ENCODE measurements at regions not wholly inside any gene's neighbourhood (a gene's known extent, or its start where the extent isn't known, plus 50 kb on each side); places are given as distances from the start of the nearest gene placed in this dataset.

GRCh38 chr2:58896638-58897037 is 655.5 kb upstream of the FANCL start:
- no peak overlapping the region for H3K4me3 ChIP-seq
- H3K36me3 ChIP-seq, result no peaks in the 10 kb centered on the region
- no peaks in the 10 kb centered on the region for H3K4me1 ChIP-seq
- no peak for TF ChIP-seq POLR2AphosphoS5 (IDR thresholded peaks at IDR 0.05)
- TF ChIP-seq, protein P1, sequence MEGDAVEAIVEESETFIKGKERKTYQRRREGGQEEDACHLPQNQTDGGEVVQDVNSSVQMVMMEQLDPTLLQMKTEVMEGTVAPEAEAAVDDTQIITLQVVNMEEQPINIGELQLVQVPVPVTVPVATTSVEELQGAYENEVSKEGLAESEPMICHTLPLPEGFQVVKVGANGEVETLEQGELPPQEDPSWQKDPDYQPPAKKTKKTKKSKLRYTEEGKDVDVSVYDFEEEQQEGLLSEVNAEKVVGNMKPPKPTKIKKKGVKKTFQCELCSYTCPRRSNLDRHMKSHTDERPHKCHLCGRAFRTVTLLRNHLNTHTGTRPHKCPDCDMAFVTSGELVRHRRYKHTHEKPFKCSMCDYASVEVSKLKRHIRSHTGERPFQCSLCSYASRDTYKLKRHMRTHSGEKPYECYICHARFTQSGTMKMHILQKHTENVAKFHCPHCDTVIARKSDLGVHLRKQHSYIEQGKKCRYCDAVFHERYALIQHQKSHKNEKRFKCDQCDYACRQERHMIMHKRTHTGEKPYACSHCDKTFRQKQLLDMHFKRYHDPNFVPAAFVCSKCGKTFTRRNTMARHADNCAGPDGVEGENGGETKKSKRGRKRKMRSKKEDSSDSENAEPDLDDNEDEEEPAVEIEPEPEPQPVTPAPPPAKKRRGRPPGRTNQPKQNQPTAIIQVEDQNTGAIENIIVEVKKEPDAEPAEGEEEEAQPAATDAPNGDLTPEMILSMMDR (IDR thresholded peaks at IDR 0.05), result no peak
- TF ChIP-seq POLR2A (IDR thresholded peaks at IDR 0.05), result no peak
- intact Hi-C loops (cut with DNase I; ENCODE audit: low total_unique reads), result no loop called here
- H3K27ac ChIP-seq, result no peak overlapping the region
- no peaks in the 10 kb centered on the region for H3K9me3 ChIP-seq
- no peaks in the 10 kb centered on the region for H3K27me3 ChIP-seq
- DNase-seq (ENCODE audit: low spot score in 2 of 2), result no peak

DNA sequence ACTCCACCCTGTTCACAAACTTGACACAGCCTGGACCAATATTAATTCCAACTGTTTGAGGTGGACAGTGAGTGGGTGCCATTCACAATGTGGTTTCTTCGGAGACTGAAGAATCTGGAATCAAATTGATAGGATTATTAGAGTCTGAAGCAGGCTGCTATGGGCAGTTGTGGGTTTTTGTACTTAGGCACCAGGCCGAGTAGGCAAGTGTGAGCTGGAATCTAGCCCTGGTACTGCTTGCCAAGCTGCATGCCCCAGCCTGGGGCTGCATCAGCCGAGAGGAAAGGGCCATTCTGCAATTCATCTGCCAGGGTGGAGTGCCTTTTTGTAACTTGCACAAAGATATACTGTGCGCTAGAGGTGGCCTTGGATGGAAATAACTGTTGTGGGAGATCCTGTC is 654.7 kb upstream of the FANCL start:
- peak in 1 of 2 donors; percentile 49 for DNase-seq (ENCODE audit: low spot score in 2 of 2)
- H3K4me3 ChIP-seq, result no peak overlapping the region
- TF ChIP-seq POLR2AphosphoS5 (IDR thresholded peaks at IDR 0.05), result no peak
- TF ChIP-seq POLR2A (IDR thresholded peaks at IDR 0.05), result no peak
- TF ChIP-seq, protein P1 (IDR thresholded peaks at IDR 0.05), result no peak
- intact Hi-C loops (cut with DNase I; ENCODE audit: low total_unique reads), result no loop called here
- H3K36me3 ChIP-seq, result no peaks in the 10 kb centered on the region
- no peaks in the 10 kb centered on the region for H3K4me1 ChIP-seq
- H3K27me3 ChIP-seq, result no peaks in the 10 kb centered on the region
- H3K27ac ChIP-seq, result no peak overlapping the region
- H3K9me3 ChIP-seq, result no peaks in the 10 kb centered on the region

DNA sequence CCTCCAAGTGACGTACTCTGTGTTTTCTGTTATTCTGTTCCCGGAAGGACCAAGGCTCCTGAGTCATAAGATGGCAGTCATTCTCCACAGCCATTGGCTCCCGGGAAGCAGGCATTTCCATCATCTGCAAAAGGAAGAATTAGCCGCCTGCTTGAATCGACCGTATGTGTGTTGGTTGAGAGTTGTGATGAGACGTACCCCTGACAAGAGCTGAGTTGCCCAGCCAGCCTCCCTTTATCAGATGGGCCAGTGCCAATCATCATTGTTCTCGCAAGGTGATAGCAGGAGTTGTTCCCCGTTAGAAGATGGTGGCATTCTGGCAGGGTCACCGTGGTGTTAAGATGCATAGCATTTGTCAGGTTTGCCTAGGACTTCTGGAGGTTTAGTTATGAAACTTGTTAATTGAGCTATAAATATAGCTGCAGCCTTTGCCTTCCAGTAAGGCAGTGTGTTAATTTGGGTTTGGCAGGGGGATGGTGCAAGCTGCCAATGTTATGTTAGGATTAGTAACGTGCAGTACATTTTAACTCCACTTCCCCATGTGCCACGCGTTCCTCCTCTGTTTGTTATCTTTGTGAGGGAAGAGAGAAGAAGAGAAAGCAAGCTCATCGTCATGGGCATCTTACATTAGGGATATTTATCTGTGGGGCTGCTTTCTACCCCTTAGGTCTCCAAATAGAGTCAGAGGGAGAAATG is 652.7 kb upstream of the FANCL start:
- H3K9me3 ChIP-seq, result no peaks in the 10 kb centered on the region
- no peak overlapping the region for H3K27ac ChIP-seq
- intact Hi-C loops (cut with DNase I; ENCODE audit: low total_unique reads), result no loop called here
- no peaks in the 10 kb centered on the region for H3K36me3 ChIP-seq
- H3K4me1 ChIP-seq, result no peaks in the 10 kb centered on the region
- no peaks in the 10 kb centered on the region for H3K27me3 ChIP-seq
- no peak for DNase-seq (ENCODE audit: low spot score in 2 of 2)
- TF ChIP-seq POLR2AphosphoS5 (IDR thresholded peaks at IDR 0.05), result no peak
- no peak for TF ChIP-seq POLR2A (IDR thresholded peaks at IDR 0.05)
- TF ChIP-seq, protein P1 (IDR thresholded peaks at IDR 0.05), result no peak
- no peak overlapping the region for H3K4me3 ChIP-seq

GRCh38 chr2:58891828-58892377 is 650.8 kb upstream of the FANCL start:
- Histone ChIP-seq H3K4me1 (no peaks in the 10 kb centered on the region), H3K9me3 (no peaks in the 10 kb centered on the region), H3K27ac (no peak overlapping the region), H3K36me3 (no peaks in the 10 kb centered on the region), H3K27me3 (no peaks in the 10 kb centered on the region), H3K4me3 (no peak overlapping the region)
- no peak for TF ChIP-seq POLR2AphosphoS5 (IDR thresholded peaks at IDR 0.05)
- TF ChIP-seq, protein P1 (IDR thresholded peaks at IDR 0.05), result no peak
- intact Hi-C loops (cut with DNase I; ENCODE audit: low total_unique reads), result no loop called here
- no peak for DNase-seq (ENCODE audit: low spot score in 2 of 2)

GRCh38 chr2:58890865-58891525 is 649.9 kb upstream of the FANCL start:
- H3K27me3 ChIP-seq, result no peaks in the 10 kb centered on the region
- H3K27ac ChIP-seq, result no peak overlapping the region
- no peak for DNase-seq (ENCODE audit: low spot score in 2 of 2)
- H3K4me1 ChIP-seq, result no peaks in the 10 kb centered on the region
- intact Hi-C loops (cut with DNase I; ENCODE audit: low total_unique reads), result no loop called here
- no peak overlapping the region for H3K4me3 ChIP-seq
- TF ChIP-seq, protein P1 (IDR thresholded peaks at IDR 0.05), result no peak
- TF ChIP-seq POLR2A (IDR thresholded peaks at IDR 0.05) (no peak), POLR2AphosphoS5 (IDR thresholded peaks at IDR 0.05) (no peak)
- H3K9me3 ChIP-seq, result no peaks in the 10 kb centered on the region
- no peaks in the 10 kb centered on the region for H3K36me3 ChIP-seq
